ENCODE measurements at regions not wholly inside any gene's neighbourhood (a gene's known extent, or its start where the extent isn't known, plus 50 kb on each side); places are given as distances from the start of the nearest gene placed in this dataset.

- TF ChIP-seq CREB5 (CRISPR knock-in tag; IDR thresholded peaks at IDR 0.05; ENCODE audit: low read depth): no peak
- TF ChIP-seq ZNF70 (CRISPR knock-in tag; IDR thresholded peaks at IDR 0.05): no peak
- TF ChIP-seq ARNTL (CRISPR knock-in tag; IDR thresholded peaks at IDR 0.05; ENCODE audit: borderline replicate concordance, low read depth): no peak
- no peak for TF ChIP-seq PATZ1 (CRISPR knock-in tag; IDR thresholded peaks at IDR 0.05; ENCODE audit: borderline replicate concordance)
- TF ChIP-seq ZNF565 (CRISPR knock-in tag; conservative IDR thresholded peaks at IDR 0.05; ENCODE audit: low read depth): no peak
These were observed 249.2 kb upstream of the MEX3C start for GRCh38 chr18:51446571-51447210.

Data from SK-N-SH treated with all-trans-retinoic acid at 6 μM for 48 hours (cell line).